ENCODE measurements at regions not wholly inside any gene's neighbourhood (a gene's known extent, or its start where the extent isn't known, plus 50 kb on each side); places are given as distances from the start of the nearest gene placed in this dataset.
A peak's percentile ranks its signal among the peaks of the same experiment; 100 is the strongest.

DNA sequence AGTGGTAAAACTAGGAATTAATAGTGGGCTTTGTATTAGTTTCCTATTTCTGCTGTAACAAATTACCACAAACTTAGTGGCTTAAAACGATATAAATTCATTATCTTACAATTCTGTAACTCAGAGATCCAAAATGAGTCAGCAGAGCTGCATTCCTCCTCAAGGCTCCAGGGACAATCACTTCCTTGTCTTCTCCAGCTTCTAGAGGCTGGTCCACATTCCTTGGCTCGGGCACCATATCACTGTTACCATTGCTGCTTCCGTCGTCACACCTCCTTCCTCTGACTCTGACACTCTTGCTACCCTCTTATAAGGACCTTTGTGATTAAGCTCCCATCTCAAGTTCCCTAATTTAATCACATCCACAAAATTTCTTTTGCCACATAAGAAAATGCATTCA lies 567.8 kb upstream of the KLHL29 start:
- peak; percentile 79 for DNase-seq

DNA sequence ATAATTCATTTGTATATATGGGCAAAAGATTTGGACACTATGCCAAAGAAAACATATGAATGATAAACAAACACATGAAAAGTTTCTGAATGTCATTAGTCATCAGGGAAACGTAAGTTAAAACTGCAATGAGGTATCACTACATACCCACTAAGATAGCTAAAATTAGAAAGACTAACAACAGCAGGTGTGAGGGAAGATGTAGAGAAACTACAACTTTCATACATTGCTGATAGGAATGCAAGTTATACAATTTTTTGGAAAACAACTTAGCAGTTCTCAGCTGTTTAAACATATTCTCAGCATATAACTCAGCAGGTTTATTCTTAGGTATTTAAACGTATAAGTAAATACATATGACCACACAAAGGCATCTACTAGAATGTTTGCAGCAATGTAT lies 563.5 kb upstream of the KLHL29 start:
- no peak for DNase-seq

DNA sequence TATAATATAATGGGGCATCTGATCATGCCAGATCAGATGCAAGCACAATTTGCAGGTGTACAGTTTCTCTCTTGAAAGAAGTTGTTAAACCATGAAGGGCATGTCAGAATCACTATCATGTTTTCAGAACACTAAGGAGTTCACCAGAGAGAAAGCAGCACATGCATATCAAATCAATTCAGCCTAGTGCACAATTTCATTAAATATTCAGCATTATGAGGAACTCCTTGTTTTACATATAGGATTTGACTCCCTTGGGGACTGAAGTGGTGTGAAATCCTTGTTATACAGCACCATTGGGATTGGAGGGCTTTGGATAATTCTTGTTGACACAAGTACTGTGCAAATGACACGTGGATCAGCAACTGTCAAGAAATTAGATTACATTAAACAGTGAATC lies 562.1 kb upstream of the KLHL29 start:
- DNase-seq = no peak

DNA sequence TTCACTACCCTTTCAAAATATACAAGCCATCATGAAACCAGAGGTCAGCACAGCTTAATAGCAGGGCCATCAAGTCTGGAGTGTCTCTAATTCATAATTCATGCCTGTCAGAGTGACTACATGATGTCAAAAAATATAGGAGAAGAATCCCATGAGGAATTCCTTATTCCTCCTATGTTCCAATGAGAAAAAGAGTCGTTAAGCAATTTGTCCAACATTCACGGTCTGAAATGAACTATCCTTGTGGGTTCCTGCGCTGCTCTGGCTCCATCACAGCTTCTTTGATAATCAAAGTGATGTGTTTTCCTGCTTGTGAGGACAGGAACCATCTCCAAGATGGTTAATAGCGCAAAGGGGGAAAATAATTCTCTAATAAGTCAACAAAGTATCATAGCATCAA lies 560.4 kb upstream of the KLHL29 start:
- no peak for DNase-seq

DNA sequence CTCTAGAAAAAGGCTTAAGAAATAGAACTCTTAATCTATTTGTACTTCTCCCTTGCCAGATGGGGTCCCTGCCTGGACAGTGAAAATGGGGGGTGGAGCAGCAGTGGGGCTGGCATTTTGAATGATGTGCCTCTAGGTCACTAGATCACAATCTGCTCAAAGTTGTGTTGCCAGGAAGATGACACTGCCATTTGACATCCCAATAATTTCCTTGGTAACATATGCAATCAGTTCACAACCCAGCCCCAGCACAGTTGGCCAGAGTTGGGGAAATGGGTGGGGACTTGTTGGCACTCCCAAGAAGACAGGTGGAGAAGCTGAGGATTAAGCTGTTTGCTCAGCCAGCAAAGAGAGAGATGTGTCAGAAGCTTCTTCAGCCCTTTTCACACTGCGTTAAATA lies 558.3 kb upstream of the KLHL29 start:
- no peak for DNase-seq

DNA sequence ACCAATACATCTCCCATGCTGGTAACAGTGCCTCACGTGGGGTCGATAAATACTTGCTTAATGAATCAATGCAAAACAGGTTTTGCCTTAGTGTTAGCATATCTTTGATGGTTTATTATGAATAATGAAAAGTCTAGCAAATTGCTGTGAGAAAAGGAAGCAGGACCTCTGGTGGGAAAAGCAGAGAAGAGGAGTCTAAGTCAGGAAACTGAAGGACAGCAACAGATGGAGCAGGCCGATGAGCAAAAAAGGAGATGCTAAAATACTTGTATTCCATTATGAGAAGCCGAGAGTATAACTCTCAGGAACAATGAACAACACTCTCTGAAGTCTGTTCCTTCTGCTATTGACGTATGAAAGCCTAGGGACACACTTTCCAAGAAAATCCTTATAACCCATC lies 555.2 kb upstream of the KLHL29 start:
- DNase-seq = no peak

DNA sequence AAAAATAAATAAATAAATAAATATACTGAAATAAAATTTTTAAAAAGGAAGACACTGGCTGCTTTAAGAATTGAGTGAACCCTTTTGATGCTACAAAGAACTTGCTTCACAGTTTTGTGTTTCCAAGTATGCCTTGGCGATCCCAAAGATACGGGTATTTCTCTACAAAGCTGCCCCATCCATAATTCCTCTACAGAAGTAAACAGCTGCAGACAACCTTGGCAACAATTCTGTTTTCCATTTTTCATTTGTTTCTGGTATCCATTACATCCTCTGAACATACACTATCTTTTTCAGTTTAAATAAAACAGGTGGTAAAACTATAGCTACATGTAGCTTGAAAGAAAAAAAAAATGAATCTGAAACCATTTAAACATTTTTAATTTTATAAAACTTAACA lies 552.8 kb upstream of the KLHL29 start:
- no peak for DNase-seq

DNA sequence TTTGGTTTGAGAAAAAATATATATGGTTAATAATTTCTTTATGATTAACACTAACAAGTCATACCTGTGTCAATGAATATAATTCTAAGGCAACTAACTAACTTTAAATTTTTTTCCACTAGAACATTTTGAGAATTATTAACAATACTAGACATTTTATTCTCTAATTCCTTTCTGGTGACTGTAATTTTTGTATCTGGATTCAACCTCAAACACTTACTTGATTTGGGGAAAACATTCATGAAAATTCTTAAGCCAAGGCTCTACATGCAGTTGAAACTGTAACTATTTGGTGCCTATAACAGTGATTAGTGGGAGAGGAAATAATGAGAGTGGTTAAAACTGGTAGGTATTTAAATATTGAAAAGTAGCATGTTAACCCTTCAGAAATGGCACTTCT lies 546.5 kb upstream of the KLHL29 start:
- no peak for DNase-seq

DNA sequence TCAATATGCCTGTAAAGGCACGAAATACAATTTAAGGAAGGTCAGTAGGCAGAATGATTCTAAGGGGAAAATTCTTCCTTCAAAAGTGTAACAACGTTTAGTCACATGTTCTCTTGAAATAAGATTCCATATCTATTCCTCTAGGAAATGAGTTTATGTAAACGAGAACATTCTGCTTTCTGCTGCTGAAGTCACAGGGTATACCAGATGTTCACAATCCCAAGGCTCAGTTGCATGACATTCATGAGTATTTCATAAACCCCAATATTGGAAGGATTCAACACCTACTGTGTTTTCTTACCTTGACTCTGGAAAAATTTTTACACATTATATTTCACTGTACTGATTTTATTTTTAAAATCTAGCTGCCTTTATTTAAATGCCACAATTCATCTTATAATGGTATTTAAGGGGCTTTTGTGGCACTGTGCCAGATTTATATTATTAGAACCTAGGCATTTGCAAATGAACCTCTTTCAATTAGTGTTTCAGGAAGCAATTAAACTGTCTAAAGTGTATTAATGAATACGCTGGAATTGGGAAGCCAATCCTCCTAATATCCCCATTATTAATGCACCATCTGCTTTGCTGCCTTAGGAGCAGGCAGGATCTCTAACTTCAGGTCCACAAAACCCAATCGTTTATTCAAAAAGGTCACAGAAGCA lies 542.6 kb upstream of the KLHL29 start:
- DNase-seq = no peak

DNA sequence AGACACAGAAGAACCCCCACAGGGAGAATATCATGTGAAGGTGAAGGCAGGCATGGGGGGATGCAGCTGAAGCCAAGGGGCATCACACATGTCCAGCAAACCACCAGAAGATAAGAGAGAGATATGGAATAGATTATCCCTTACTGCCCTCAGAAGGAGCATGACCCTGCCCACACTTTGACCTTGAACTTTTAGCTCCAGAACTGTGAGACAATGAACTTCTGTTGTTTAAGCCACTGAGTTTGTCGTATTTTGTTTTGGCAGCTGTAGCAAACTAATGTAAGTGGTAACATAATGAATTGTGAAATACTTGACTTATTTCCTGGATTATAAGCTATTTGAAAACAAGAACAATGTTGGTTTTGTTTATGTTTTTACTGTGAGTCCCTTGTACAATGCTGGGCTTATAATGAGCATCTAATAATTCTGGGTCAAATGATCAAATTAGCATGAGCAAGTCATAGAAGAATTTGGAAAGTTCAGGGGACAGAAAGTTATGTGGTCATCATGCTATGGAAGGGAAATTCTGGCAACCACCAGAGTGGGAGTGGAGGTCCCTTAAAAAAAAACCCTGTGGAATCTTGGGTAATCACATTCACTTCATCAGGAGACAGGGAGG lies 541.0 kb upstream of the KLHL29 start:
- DNase-seq = no peak

DNA sequence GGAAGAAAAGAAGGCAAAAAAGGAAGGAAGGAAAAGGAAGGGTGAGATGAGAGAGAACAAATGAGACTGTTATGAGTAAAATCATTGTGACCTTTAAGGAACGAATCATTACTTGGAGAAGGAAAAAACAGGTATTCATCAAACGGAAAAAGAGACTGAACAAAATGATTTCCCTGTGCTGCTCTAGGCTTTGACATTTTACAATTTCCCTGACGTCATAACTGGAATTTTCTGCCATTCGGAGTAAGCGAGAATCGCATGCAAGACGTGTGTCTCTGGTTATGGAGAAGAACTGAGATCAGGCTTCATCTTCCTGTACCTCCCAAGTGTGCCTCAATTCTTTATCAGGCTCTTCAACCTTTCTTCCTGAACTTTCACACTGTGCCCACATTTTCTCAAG lies 534.7 kb upstream of the KLHL29 start:
- no peak for DNase-seq

DNA sequence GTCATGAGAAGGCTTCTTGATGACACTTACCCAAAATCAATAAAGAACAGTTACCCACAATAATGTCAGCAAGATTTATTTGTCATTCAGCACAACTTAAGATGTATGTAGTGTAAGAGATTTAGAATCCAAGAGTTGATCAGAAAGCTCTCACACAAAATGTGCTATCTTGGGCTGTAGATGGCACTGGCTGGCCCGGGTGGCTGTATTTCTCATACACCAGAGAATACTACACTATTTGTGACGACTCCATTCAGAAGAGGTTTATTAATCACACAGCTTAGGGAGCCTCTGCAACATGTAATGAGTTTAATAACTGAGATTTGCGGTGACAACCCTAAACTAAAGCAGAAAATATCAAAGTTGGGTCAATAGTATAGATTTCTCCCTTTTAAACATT lies 530.4 kb upstream of the KLHL29 start:
- no peak for DNase-seq

DNA sequence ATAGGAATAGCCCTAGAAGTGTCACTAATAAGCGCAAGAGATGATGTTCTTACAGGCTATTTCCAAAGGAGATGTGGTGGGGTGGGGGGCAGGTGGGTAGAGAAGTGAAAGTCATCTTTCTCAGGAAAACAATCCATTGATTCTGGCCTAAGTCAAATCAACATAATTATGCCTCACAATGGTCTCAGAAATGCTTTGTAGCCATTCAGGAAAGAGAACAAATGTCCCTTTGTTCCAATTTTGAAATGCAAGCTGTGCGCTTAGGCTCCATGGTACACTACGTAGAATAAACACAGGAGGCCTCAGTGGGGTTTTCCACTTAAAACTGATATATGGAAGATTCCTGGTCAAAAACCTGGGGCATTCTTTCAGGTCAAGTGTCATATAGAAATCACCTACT lies 529.9 kb upstream of the KLHL29 start:
- DNase-seq = no peak

DNA sequence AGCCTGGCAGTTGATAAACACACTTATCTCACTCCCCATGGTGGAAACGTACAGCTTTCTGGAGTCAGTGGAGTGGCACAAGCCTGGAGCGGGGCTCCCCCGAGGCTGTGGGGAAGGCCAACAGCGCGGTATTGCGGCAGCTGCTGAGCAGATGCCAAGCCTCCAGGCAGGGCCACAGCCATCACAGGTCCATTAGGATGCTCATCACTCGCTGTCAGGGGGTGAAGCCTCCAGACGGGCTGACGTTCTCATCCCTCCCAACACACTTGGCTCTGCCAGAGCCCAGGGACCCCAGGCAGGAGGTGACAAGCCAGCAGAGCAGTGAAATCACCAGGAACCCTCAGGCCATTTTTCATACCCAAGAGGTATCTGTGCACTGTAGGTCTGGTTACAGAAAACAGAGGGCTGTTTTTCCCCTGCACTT lies 529.2 kb upstream of the KLHL29 start:
- peak; percentile 71 for DNase-seq

DNA sequence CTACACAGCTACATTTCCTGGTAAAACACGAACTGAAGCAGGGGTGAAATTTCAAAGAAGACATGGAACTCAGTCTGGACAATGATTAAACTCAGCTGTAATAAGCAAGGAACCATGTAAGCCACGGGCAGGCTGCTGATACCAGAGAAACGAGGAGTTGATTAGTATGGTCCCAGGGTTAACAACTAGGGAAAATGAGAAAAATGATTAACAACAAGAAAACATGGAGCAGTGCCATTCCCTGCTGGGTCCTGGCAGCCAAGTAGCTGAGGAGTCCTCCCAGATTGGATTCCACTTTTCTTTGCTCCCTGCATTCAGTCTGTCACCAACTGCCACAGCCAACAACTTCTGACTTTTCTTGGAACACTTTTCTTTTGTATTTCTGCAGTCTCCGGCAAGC lies 517.0 kb upstream of the KLHL29 start:
- DNase-seq = no peak

DNA sequence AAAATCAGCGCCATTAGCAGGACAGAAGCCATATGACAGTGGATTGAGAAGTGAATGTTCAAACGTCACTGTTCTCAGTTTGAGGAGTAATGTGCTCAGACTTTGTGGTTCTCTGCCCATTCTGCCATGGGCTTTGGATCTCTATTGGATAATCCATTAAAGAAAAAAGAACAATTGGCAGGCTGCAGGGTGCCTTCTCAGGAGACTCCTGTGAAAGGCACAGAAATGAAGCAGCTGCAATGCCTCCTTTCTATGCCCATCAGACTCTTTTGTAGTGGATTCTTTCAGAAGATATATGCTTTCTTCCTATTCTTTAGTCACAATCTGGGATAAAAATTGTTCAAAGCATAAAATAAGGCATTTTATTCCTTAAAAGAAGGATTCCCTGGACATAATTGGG lies 506.9 kb upstream of the KLHL29 start:
- no peak for DNase-seq

DNA sequence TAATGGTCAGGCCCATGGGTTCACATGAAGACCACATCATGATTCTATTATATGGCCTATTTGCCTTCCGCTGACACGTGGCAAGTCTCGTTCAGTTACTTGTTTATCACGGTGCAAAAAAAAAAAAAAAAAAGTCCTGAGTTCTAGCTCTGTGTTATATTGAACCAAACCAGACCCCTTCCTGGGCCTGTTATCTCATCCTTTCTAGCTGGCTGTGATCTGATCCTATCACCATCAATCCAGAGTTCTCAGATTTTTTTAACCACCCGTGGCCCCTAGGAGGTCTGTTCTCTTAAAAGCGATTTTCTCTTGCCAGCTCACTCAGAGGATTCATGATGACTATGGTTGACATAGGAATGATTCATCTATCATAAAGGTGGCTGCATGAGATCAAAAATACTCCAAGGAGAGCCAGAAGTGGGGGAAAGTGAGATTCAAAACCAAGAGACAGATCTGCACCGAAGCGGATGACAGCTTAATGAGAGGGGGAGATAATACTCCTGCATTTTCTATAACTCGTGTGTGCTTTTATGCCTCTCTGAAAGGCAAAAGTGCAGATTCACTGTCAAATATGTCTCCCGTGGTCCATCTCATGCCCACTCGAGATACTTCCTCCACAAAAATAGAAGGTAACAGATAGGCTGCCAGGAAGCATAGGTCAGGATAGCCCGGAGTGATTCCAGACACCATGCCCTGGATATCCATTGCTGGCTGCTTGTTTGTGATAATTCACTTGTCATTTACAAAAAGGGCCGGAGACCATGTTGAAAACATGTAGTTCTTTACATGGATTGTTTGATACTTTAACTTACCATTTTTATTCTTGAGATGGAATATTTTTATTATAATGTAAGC lies 505.7 kb upstream of the KLHL29 start:
- DNase-seq = no peak

DNA sequence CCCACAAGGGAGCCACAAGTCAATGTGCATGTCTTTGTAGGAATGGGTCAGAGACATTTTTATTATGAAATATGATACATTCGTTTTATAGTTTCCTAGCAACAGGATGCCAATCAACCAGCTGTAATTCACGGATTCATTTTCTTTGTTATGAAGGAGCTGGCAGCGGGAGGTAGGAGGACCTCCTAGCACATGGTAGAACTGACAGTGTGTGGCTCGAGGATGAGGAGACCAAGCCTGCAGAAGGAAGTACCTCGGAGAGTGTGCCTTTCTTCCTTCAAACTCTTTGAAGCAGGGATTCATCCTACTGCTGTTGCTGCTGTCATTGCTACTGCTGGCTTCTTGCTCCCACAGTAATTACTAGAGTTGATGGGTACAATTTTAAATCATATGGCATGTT lies 504.8 kb upstream of the KLHL29 start:
- DNase-seq = no peak

DNA sequence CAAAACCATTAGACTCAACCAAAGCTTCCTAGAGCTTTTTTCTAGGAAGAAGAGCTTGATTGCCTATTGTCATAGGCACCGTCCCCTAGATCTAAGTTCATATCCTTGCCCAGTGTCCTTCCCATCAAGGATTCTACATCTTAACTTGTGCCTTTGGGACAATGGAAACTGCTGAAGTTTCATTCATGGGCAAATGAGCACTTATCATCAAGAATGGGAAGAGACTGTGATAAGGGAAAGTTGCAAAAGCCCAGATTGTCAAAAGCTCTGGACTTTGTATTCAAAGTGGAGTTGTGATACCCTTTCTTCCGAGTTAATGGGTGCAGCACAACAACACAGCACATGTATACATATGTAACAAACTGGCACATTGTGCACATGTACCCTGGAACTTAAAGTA lies 503.0 kb upstream of the KLHL29 start:
- DNase-seq = no peak

DNA sequence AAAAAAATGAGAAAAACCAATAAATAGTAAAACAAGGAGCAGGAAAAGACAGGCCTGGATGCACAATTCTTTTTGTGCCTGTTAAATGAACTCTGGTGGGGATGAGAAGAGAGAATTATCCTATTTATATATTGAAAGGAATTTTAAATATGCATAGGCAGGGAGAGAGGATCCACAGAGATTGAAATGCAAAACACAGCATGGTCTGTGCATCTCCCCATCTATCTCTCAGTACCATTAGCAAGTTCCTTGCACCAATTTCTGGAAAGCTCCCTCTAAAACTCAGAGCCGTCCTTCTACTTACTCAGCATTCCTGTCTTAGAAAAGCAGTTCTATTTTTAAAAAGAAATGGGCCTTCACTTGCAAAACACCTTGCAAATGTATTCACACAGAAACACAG lies 502.3 kb upstream of the KLHL29 start:
- no peak for DNase-seq

DNA sequence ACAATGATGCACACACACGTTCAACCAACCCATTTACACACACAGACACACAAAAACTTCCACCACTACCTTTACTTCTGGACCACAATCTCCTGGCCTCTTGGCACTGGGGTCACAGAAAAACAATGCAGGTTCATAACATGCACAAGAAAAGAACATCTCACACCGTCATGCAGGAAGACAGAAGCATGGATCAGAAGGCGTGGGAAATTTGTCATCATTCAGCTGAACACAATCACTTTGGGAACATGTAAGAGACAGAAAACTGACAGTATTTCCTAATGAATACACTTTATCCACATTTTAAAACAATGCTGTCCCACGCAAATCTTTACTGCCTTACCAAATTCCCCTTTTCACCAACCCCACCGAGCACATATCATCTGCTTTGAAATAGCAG lies 501.9 kb upstream of the KLHL29 start:
- DNase-seq = no peak

DNA sequence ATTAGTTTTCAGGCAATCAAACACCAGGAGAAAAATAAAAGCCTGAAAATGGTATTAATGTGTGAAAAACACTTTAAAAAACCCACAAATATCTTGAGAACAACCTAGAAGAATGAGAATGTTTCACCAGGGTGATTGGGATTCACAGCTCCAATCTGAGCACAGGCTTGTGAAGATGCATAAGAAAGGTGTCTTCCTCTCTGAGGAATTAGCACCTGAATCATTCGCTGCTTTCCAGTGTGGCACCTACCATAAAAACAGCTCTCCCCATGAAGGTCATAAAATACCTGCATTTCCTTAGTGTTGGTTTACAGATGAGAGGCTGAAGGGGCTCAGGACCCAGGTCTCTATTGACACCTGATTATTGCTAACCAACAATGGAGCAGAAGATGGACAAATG lies 499.7 kb upstream of the KLHL29 start:
- DNase-seq = no peak

DNA sequence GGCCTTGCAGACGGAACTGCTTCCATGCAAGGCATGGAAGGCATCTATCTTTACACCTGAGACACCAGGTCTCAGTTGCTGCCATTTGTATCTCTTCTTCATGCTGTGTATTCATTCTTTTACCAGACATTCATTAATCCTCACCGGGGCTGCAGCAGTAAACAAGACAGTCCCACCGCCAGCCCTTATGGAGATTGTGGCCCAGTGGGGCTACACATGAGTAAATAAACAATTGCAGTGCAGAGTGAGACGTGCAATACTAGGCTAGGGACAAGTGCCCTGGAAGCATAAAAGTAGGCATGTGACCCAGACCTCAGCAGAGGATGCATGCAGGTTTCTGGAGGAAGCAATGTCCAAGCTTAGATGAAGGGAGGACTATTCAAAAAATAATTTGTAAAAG lies 497.6 kb upstream of the KLHL29 start:
- DNase-seq = no peak

DNA sequence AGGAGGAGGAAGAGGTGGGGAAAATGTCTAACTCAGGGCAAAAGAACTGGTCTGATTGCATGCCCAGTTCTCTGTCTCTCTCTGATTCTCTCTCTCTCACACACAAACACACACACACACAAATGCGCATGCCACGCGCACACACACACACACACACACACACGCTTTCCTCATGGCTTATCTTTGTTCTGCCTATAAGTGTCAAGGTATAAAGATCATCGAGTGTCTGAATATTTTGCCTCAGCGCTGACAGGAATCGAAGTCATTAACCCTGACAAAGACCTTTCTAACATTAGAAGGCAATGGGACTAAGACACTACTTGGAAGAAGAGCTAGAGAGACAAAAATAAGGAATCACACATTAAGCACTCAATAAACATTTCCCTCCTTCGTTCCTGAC lies 497.1 kb upstream of the KLHL29 start:
- DNase-seq = no peak
